ENCODE measurements at regions not wholly inside any gene's neighbourhood (a gene's known extent, or its start where the extent isn't known, plus 50 kb on each side); places are given as distances from the start of the nearest gene placed in this dataset.

DNA sequence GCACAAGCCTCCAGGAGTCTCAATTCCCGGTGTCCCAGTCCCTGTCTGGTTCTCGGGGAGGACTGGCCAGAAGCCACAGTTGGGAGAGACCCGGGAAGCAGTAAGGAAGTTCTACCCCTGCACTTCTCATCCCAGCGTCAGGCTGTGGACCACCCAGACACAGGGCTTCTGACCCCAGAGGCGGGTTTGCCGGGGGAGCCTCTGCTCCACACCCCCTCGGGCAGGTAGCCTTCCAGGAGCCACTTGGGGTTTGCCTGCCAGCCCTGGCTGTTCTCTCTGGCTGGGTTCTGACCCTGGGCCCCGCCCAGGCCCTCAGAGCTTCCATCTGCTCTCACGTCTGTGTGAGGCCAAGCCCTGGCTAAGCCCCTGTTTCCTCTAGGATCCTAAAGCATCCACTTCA, 94.4 kb upstream of the GPC1 start:
- no peak for DNase-seq (ENCODE audit: low read depth in 2 of 2)

DNA sequence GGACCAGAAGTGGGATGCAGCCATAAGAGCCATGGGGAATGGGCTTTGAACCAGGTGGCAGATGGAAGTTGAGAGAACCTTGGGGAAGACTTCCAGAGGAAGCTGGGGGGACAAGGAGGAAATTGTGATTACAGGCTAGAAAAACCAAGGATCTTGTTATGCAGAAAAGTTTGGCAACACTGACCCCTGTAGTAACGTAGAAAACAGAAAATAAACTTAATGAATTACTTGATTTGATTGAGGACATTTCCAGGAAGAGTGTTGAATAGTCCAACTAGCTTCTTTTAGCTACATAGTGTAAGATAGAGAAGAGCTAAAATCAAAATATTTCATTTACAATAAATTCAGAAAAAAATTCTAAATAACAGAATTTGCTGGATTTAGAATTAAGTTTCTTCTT, 91.9 kb upstream of the GPC1 start:
- DNase-seq (ENCODE audit: low read depth in 2 of 2) = no peak

- DNase-seq (ENCODE audit: low read depth in 2 of 2) = no peak
Observed at GRCh38 chr2:240344904-240345303, 90.6 kb upstream of the GPC1 start.

- DNase-seq (ENCODE audit: low read depth in 2 of 2) = no peak
Observed at GRCh38 chr2:240346015-240346752, 89.3 kb upstream of the GPC1 start.

- DNase-seq (ENCODE audit: low read depth in 2 of 2) = no peak
Observed at GRCh38 chr2:240346753-240347372, 88.6 kb upstream of the GPC1 start.

GRCh38 chr2:240347373-240347940, 88.0 kb upstream of the GPC1 start:
- no peak for DNase-seq (ENCODE audit: low read depth in 2 of 2)

GRCh38 chr2:240347949-240348500, 87.4 kb upstream of the GPC1 start:
- DNase-seq (ENCODE audit: low read depth in 2 of 2) = no peak

DNA sequence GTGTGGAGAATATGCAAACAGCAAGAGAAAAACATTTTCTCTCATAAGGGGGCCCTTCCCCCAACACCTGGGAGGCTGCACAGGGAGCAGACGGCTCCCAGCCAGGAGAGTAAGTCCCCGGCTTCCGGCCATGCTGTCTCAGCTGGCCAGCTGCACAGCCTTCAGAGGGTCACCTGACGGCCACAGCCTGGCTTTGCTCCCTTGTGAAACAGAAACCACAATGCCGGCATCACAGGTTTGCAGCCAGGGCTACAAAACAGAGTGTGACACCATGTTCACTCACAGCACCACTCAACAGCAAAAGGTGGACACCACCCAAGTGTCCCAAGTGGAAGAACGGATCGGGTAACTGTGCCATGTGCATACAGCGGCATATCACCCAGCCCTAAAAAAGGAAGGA, 86.9 kb upstream of the GPC1 start:
- no peak for DNase-seq (ENCODE audit: low read depth in 2 of 2)

DNA sequence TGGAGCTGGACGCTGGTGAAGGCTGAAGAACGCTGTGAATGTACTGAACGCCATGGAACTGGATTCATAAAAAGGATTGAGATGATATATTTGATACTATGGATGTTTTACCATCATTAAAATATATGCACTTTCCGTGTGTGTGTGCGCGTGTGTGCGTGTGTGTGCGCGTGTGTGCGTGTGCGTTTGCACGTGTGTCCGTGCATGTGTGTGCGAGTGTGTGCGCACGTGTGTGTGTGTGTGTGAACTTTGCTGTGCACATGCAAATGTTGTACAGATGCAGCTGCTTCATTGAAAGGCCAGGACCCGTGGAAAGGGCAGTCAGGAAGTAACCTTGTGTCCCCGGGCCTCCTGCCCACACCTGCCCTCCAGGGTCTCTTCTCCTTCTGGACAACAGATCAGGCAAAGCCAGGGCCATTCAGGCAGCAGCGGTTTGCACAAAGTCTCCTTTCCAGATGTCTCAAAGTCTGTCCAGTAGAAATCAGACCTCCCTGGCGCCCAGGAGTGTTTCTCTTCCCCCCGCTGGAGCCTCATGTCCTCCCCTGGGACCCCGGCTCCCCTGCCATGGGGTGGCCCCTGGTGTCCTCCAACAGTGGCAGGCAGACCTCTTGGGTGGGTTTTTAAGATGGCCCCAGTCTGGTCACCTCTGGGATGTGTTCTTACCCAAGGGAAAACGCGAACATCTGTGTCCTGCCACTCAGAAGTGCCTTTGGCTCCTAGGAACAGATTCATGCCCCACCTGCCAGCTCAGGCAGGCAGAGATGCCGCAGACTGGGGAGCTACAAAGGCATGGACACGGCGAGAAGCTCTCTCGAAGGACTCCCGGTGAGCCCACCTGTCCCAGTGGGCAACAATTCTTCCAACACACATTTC, 86.1 kb upstream of the GPC1 start:
- no peak for DNase-seq (ENCODE audit: low read depth in 2 of 2)

- no peak for DNase-seq (ENCODE audit: low read depth in 2 of 2)
Observed at GRCh38 chr2:240350006-240350355, 85.5 kb upstream of the GPC1 start.

DNA sequence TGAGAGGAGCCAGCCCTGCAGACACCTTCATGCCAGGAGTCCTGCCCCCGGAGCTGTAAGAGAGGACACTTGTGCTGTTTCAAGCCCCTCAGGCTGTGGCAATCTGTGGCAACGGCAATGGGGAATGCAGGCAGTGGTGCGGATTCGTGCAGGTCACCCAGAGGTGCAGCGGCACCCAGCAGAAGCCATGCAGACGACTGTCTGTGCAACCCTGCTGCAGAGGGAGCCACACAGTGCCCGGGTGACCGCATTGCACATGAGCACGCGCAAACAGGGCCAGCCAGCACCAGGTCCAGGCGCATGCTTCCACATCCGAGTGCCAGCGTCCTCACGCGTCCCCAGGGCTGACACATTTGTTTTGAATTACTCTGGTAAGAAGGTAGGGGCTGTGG, 84.8 kb upstream of the GPC1 start:
- no peak for DNase-seq (ENCODE audit: low read depth in 2 of 2)

- DNase-seq (ENCODE audit: low read depth in 2 of 2) = no peak
Observed at GRCh38 chr2:240351088-240351741, 84.2 kb upstream of the GPC1 start.

DNA sequence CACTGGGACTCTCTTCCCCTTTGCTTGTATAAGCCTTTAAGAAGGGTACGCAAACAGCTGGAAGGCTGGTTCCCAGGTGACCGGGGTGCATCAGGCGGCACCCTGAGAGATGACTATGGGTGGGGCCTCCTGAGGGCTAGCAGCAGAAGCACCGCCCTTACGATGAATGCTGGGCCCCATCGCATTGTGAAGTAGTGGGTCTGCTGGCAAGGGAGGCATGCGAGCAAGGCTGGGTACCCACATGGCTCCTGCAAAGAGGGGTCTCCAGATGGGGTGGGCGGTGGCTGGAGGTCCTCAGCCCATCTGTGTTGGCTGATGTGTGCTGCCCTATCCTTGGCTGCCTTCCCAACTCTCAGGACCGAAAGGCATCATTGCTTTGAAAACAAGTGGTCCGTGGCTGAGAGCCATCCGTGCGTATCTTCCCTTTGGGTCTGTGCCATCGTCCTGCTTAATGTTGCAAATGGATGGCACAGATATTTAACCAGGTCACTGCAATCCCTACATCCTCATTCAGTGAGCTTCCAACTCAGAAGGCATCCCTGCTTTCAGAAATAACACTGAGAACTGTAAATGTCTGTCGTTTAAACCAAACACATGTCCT, 83.5 kb upstream of the GPC1 start:
- no peak for DNase-seq (ENCODE audit: low read depth in 2 of 2)

- DNase-seq (ENCODE audit: low read depth in 2 of 2) = no peak
Observed at GRCh38 chr2:240353086-240353798, 82.2 kb upstream of the GPC1 start.

GRCh38 chr2:240353944-240354343, 81.5 kb upstream of the GPC1 start:
- no peak for DNase-seq (ENCODE audit: low read depth in 2 of 2)

- no peak for DNase-seq (ENCODE audit: low read depth in 2 of 2)
Observed at GRCh38 chr2:240355001-240355891, 80.2 kb upstream of the GPC1 start.

DNA sequence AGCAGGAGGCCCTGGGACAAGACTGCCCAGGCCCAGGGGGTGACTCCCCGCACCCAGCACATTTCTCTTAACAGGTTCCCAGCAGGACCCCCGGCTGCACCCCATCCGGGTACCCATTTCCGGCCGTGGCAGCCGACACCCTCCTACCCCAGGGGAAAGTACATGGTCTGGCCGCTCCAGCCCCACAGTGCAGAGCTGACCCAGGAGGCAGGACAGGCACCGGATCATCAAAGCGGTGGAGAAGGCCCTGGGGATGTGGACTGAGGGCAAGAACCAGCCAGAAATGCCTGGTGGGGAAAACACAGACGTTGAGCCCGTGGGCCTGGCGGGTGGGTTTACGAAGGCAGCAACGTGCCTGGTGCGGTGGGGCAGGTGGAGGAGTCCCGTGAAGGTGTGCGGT, 79.5 kb upstream of the GPC1 start:
- DNase-seq (ENCODE audit: low read depth in 2 of 2) = no peak

GRCh38 chr2:240356700-240357640, 78.5 kb upstream of the GPC1 start:
- DNase-seq (ENCODE audit: low read depth in 2 of 2) = no peak

GRCh38 chr2:240357641-240358012, 77.8 kb upstream of the GPC1 start:
- DNase-seq (ENCODE audit: low read depth in 2 of 2) = no peak

Measured in fibroblast of skin of left biceps (primary cell).